IPS DF 6.9 (cell line): ENCODE measurements at regions not wholly inside any gene's neighbourhood (a gene's known extent, or its start where the extent isn't known, plus 50 kb on each side); places are given as distances from the start of the nearest gene placed in this dataset.

Source experiments
- DNase-seq: peaks from one replicate; pipeline ENCODE4 v3.0.0-alpha.2; 2013; ENCODE audit warnings: low read depth, low spot score
- H3K27ac ChIP-seq: one replicate; pipeline ENCODE4 v1.5.1; 2013; ENCODE audit warnings: low read length, control low read depth
- H3K27me3 ChIP-seq: 2 replicates; pipeline ENCODE4 v1.6.1; 2013; ENCODE audit warnings: mild to moderate bottlenecking, low read length; ENCODE audit not compliant: control insufficient read depth, insufficient read depth
- H3K36me3 ChIP-seq: 2 replicates; pipeline ENCODE4 v1.6.1; 2013; ENCODE audit warnings: low read length; ENCODE audit not compliant: control insufficient read depth, insufficient read depth
- H3K4me1 ChIP-seq: 2 replicates; pipeline ENCODE4 v1.6.1; 2013; ENCODE audit warnings: low read length; ENCODE audit not compliant: control insufficient read depth, insufficient read depth
- H3K4me3 ChIP-seq: 2 replicates; pipeline ENCODE4 v1.5.1; 2013; ENCODE audit warnings: mild to moderate bottlenecking, low read length
- H3K9me3 ChIP-seq: 2 replicates; pipeline ENCODE4 v1.6.1; 2013; ENCODE audit warnings: low read length, inconsistent platforms; ENCODE audit not compliant: control insufficient read depth, insufficient read depth
- WGBS: extraction: QIAGEN DNeasy Blood & Tissue Kit; methylation state at CpG from one replicate; pipeline ENCODE4 v1.1.7; 2013; ENCODE audit warnings: mixed read lengths, missing lambda C conversion rate; ENCODE audit not compliant: insufficient read length, insufficient coverage; 5-methylcytosine and 5-hydroxymethylcytosine counted together

DNA sequence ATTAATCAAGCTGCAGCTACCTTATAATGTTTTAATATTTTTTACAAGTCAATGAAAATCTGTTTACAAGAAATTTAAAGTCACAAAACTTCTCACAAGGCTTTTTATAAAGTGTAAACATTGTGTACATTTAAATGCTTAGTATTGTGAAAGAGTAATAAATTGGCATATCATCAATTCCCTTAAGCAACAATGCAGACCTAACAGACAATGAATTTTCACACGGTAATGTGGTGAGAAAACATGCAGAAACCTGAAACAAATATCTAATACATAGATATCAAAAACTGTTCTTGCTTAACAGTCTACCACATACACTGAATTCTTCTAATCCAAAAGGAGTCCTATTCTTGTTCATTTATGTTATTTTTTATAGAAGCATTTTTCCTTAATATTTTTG, 220.7 kb downstream of the CRPPA start:
- Histone ChIP-seq H3K27me3 (no peaks in the 10 kb centered on the region), H3K36me3 (no peaks in the 10 kb centered on the region), H3K4me3 (no peak overlapping the region), H3K27ac (no peak overlapping the region), H3K4me1 (no peaks in the 10 kb centered on the region; the same call in 1 of the 2 replicates), H3K9me3 (no peaks in the 10 kb centered on the region)
- DNase-seq = no peak
- no CpG with 5 or more reads among the region's 1 CpG for whole genome bisulfite sequencing

DNA sequence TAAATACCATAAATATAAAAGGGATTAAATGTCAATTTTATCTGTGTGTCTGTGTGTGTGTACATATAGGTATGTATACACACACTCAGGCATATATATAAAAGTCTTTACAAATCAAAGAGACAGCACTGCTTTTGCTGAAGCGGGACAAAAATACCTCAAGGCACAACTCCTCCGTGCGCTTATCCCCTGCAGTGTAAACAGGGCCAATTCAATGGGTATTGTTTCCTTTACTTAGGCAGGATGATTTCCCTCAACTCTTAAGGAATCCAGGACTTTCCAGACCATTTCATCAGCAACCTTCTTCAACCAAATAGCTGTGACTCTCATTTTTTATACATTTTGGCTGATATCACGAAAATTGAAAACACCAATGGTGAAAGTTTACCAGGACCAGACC, 227.7 kb downstream of the CRPPA start:
- DNase-seq = no peak
- H3K36me3 ChIP-seq = no peaks in the 10 kb centered on the region
- H3K9me3 ChIP-seq = no peaks in the 10 kb centered on the region
- H3K4me3 ChIP-seq = no peak overlapping the region
- H3K27me3 ChIP-seq = no peaks in the 10 kb centered on the region
- H3K27ac ChIP-seq = no peak overlapping the region
- no peaks in the 10 kb centered on the region for H3K4me1 ChIP-seq
- no CpG with 5 or more reads among the region's 4 CpGs for WGBS

DNA sequence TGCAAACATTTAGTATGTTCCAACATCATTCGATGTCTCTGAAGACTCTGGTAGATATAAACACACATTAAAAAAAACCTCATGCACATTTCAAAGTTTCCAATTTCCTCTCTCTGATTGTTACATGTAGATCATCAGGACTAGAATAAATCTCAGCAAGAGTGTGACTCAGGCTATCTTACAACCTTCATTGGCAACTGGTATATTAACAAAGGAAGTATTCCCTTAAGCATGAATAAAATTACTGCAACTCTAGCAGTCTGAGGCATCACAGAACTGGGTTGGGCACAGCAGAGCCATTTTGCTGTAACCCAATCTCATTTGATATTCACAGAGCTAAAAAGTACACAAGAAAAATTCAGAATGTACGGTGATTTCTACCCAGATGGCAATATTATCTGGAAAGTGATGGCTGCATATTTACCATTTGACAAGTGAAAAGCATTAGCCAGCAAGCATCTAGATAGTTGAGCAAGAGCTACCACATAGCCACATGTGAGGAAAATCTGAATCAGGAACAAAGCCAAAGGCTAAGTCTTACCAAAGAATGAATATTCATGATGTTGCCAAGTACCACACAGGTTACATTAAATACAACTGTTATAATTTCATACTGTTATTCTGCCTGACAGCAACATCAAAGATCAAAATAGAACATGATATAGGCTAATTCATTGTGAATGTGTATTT, 232.2 kb downstream of the CRPPA start:
- WGBS = no CpG with 5 or more reads among the region's 2 CpGs
- no peak for DNase-seq
- H3K27me3 ChIP-seq = no peaks in the 10 kb centered on the region
- no peaks in the 10 kb centered on the region for H3K4me1 ChIP-seq
- no peak overlapping the region for H3K27ac ChIP-seq
- H3K36me3 ChIP-seq = no peaks in the 10 kb centered on the region
- H3K4me3 ChIP-seq = no peak overlapping the region
- no peaks in the 10 kb centered on the region for H3K9me3 ChIP-seq

DNA sequence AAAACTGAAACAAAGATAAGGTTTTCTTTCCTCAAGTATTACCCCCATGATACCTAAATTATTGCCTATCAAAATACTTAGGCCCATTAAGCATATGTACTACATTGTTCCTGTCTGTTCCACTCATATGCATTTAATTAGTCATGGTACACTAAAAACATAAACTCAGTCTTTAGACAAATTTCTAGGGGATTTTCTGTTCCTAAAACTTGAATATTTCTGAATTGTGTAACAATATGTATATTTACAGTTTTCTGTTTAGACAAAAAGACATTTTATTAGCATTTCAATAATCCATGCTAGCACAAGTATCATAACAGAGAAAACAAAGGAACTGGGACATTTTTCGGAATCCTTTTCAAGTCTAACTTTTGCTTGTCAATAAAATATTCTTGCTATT, 234.2 kb downstream of the CRPPA start:
- no peak overlapping the region for H3K27ac ChIP-seq
- DNase-seq = no peak
- no peaks in the 10 kb centered on the region for H3K27me3 ChIP-seq
- no CpG with 5 or more reads among the region's 1 CpG for WGBS
- no peaks in the 10 kb centered on the region for H3K36me3 ChIP-seq
- H3K9me3 ChIP-seq = no peaks in the 10 kb centered on the region
- no peaks in the 10 kb centered on the region for H3K4me1 ChIP-seq
- H3K4me3 ChIP-seq = no peak overlapping the region

DNA sequence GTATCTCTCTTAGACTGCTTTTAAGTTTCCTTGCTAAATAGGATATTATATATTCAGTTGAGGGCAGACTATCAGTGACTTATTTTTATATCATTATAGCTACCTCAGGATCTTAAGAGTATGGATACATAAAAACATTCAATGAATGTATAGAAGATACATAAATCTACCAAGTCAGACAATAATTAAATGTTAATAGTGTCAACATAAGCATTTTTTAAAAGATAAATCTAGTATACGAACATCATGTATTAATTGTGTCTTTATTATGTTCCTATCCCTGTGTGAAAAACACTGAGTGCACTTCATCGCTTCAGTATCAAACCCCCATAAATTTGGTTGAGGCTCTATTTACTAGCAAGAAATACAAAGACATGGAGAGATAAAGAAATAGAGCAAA, 242.8 kb downstream of the CRPPA start:
- Histone ChIP-seq H3K36me3 (no peaks in the 10 kb centered on the region), H3K4me1 (no peaks in the 10 kb centered on the region), H3K27ac (no peak overlapping the region), H3K4me3 (no peak overlapping the region), H3K27me3 (no peaks in the 10 kb centered on the region), H3K9me3 (no peaks in the 10 kb centered on the region)
- WGBS = no CpG with 5 or more reads among the region's 2 CpGs
- no peak for DNase-seq

DNA sequence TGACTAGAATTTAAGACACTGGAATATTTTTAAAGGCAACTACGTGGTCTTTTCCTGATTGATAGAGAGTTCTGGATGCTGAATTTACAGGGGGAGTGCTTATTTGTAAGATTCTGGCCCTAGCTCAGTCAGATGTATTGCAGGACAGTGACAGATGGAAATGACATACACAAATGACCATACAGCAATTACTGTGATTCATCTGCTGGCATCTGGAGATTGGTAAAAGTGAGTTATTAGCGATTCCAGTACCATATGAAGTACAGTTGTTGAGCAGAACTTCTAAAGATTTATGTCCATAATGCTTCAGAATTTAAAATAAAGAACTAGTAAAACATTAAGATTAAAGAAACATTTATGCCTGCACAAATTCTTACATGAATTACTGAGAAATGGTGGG, 243.2 kb downstream of the CRPPA start:
- Histone ChIP-seq H3K4me3 (no peak overlapping the region), H3K36me3 (no peaks in the 10 kb centered on the region), H3K9me3 (no peaks in the 10 kb centered on the region), H3K27me3 (no peaks in the 10 kb centered on the region), H3K4me1 (no peaks in the 10 kb centered on the region), H3K27ac (no peak overlapping the region)
- DNase-seq = no peak
- no CpG with 5 or more reads among the region's 2 CpGs for WGBS

DNA sequence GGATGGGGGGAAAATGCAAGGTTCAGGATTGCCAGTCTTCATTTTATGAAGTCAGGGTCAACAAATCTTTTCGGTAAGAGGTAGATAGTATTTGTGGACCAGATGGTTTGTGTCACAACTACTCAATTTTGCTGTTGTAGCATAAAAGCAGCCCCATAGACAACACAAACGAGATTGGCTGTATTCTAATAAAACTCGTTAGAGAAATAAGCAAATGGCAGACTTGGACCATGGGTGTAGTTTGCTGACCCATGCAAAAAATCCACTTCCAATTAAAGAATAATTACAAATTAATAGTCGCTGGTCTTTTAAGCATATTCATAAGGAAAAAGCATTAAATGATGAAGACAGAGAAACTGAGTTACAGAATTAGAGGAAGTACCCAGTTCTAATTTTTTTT, 247.1 kb downstream of the CRPPA start:
- WGBS = no CpG with 5 or more reads among the region's 4 CpGs
- Histone ChIP-seq H3K27ac (no peak overlapping the region), H3K27me3 (no peaks in the 10 kb centered on the region)

DNA sequence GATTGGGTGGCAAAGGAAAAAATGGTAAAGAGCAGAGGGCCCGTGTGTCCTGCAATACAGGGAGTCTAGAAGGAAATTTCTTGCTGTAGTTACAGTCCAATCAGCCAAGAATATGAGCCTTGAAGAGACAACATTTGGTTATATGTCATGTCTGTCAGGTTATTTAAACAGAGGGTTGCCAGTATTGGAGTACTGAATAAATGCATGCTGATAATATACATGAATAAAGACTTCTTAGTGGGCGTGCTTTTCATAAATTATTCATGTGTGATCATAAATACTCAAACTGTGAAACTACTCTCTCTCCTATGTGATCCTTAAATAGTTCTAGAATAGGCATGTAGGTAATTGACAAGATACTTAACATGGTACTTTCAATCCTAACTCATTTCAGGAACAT, 249.0 kb downstream of the CRPPA start:
- Histone ChIP-seq H3K27ac (no peak overlapping the region), H3K36me3 (no peaks in the 10 kb centered on the region), H3K9me3 (no peaks in the 10 kb centered on the region), H3K4me1 (no peaks in the 10 kb centered on the region), H3K4me3 (no peak overlapping the region), H3K27me3 (no peaks in the 10 kb centered on the region)
- no peak for DNase-seq
- WGBS = no CpG with 5 or more reads among the region's 2 CpGs

More for the DNA sequence above, 247.1 kb downstream of the CRPPA start:
- Histone ChIP-seq H3K36me3 (no peaks in the 10 kb centered on the region), H3K9me3 (no peaks in the 10 kb centered on the region), H3K4me3 (no peak overlapping the region), H3K4me1 (no peaks in the 10 kb centered on the region)
- DNase-seq = no peak

DNA sequence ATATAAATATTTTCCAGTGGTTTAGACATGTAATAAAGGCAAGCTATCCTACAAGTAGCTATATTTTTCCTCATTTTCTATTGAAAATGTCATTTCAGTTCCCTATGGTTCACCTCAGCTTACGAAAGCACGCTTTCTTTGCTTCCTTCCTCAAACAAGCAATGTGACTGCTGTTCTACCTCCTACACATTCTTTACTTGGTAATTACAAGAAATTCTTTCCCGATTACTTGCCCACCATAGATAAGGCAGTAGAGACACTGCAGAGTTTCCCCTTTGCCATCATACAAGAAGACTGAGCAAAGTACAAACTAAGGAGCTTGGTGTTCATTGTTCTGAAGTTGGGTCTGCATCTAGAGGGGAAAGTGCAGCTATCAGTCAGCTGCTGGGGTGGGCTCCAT, 249.4 kb downstream of the CRPPA start:
- H3K27ac ChIP-seq = no peak overlapping the region
- H3K4me1 ChIP-seq = no peaks in the 10 kb centered on the region
- no peaks in the 10 kb centered on the region for H3K36me3 ChIP-seq
- no peak for DNase-seq
- no peak overlapping the region for H3K4me3 ChIP-seq
- no CpG with 5 or more reads among the region's 3 CpGs for WGBS
- H3K27me3 ChIP-seq = no peaks in the 10 kb centered on the region
- no peaks in the 10 kb centered on the region for H3K9me3 ChIP-seq

DNA sequence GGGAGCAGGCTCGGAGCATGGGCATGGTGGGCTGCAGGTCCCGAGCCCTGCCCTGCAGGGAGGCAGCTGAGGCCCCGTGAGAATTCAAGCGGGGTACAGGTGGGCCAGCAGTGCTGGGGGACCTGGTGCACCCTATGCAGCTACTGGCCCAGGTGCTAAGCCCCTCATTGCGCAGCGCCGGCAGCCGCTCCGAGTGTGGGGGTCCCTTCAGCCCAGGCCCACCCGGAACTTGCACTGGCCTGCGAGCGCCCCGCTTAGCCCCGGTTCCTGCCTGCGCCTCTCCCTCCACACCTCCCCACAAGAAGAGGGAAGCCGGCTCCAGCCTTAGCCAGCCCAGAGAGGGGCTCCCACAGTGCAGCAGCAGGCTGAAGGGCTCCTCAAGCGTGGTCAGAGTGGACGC, 250.7 kb downstream of the CRPPA start:
- Histone ChIP-seq H3K27ac (no peak overlapping the region), H3K4me1 (no peaks in the 10 kb centered on the region), H3K4me3 (no peak overlapping the region), H3K9me3 (no peaks in the 10 kb centered on the region), H3K27me3 (no peaks in the 10 kb centered on the region), H3K36me3 (no peaks in the 10 kb centered on the region)
- no peak for DNase-seq
- no CpG with 5 or more reads among the region's 18 CpGs for WGBS

DNA sequence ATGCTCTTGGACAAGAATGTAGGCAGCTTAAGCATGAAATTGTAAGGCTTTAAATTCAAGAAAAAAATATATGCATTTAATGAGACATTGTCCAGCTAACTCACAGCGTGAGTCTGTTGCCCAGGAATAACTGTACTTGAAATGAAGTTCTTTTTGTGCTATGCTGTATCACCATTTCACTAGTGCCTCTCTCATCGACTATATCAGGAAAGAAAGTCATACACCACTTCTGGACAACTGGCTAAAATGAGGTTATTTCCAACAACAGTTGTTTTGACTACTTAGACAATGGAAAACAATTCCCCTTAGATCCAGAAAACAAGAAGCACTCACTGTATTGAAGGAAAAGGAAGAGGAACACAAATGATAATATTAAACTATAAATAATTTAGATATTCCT, 251.8 kb downstream of the CRPPA start:
- no CpG with 5 or more reads among the region's 2 CpGs for WGBS
- Histone ChIP-seq H3K9me3 (no peaks in the 10 kb centered on the region), H3K36me3 (no peaks in the 10 kb centered on the region), H3K4me1 (no peaks in the 10 kb centered on the region), H3K4me3 (no peak overlapping the region), H3K27me3 (no peaks in the 10 kb centered on the region), H3K27ac (no peak overlapping the region)
- DNase-seq = no peak
